ENCODE measurements at regions not wholly inside any gene's neighbourhood (a gene's known extent, or its start where the extent isn't known, plus 50 kb on each side); places are given as distances from the start of the nearest gene placed in this dataset.

GRCh38 chr5:101362067-101362466 is 459.0 kb upstream of the ST8SIA4 start:
- Histone ChIP-seq H3K9ac (ENCODE audit: low read length) (no peak overlapping the region), H3K4me3 (ENCODE audit: low read length) (no peak overlapping the region), H3K9me2 (ENCODE audit: insufficient read depth, low read length) (no peaks in the 10 kb centered on the region), H3F3A (ENCODE audit: insufficient read depth, low read length, poor library complexity, severe bottlenecking) (no peaks in the 10 kb centered on the region), H2AFZ (ENCODE audit: low read depth, low read length) (no peak overlapping the region), H4K20me1 (ENCODE audit: insufficient read depth) (no peaks in the 10 kb centered on the region), H3K79me2 (replicated peaks; ENCODE audit: insufficient read depth, low read length) (no peaks in the 10 kb centered on the region), H3K36me3 (ENCODE audit: insufficient read depth, low read length) (no peaks in the 10 kb centered on the region), H3K27ac (ENCODE audit: low read length) (no peak overlapping the region), H3K27me3 (ENCODE audit: insufficient read depth, low read depth, low read length) (no peaks in the 10 kb centered on the region), H3K4me2 (ENCODE audit: low read length) (no peak overlapping the region), H3K9me3 (ENCODE audit: low read length) (no peaks in the 10 kb centered on the region)
- TF ChIP-seq CTCF (IDR thresholded peaks at IDR 0.05; ENCODE audit: poor library complexity, severe bottlenecking) = no peak
- TF ChIP-seq SMC3 (conservative IDR thresholded peaks at IDR 0.05; ENCODE audit: poor library complexity) = no peak
- TF ChIP-seq POLR2AphosphoS5 (IDR thresholded peaks at IDR 0.05) = no peak
- no peak for TF ChIP-seq RAD21 (conservative IDR thresholded peaks at IDR 0.05)
- TF ChIP-seq EP300 (conservative IDR thresholded peaks at IDR 0.05; ENCODE audit: poor library complexity, severe bottlenecking) = no peak
- TF ChIP-seq EZH2 (IDR thresholded peaks at IDR 0.05; ENCODE audit: borderline replicate concordance, insufficient read depth, low read length, poor library complexity, severe bottlenecking) = no peak
- no peak for TF ChIP-seq MXI1 (conservative IDR thresholded peaks at IDR 0.05; ENCODE audit: poor library complexity, severe bottlenecking)
- no peak for TF ChIP-seq REST (IDR thresholded peaks at IDR 0.05; ENCODE audit: borderline replicate concordance)
- TF ChIP-seq TAF1 (IDR thresholded peaks at IDR 0.05; ENCODE audit: low read depth) = no peak

GRCh38 chr5:101346906-101347305 is 443.8 kb upstream of the ST8SIA4 start:
- Histone ChIP-seq H4K20me1 (ENCODE audit: insufficient read depth) (no peaks in the 10 kb centered on the region), H3K4me3 (ENCODE audit: low read length) (no peak overlapping the region), H3F3A (ENCODE audit: insufficient read depth, low read length, poor library complexity, severe bottlenecking) (no peaks in the 10 kb centered on the region), H3K27ac (ENCODE audit: low read length) (no peak overlapping the region), H3K36me3 (ENCODE audit: insufficient read depth, low read length) (no peaks in the 10 kb centered on the region), H3K79me2 (replicated peaks; ENCODE audit: insufficient read depth, low read length) (no peaks in the 10 kb centered on the region), H3K4me2 (ENCODE audit: low read length) (no peak overlapping the region), H3K9me2 (ENCODE audit: insufficient read depth, low read length) (no peaks in the 10 kb centered on the region), H3K9me3 (ENCODE audit: low read length) (no peaks in the 10 kb centered on the region), H2AFZ (ENCODE audit: low read depth, low read length) (no peak overlapping the region), H3K9ac (ENCODE audit: low read length) (no peak overlapping the region), H3K27me3 (ENCODE audit: insufficient read depth, low read depth, low read length) (no peaks in the 10 kb centered on the region)
- TF ChIP-seq MXI1 (conservative IDR thresholded peaks at IDR 0.05; ENCODE audit: poor library complexity, severe bottlenecking) = no peak
- no peak for TF ChIP-seq REST (IDR thresholded peaks at IDR 0.05; ENCODE audit: borderline replicate concordance)
- TF ChIP-seq TAF1 (IDR thresholded peaks at IDR 0.05; ENCODE audit: low read depth) = no peak
- TF ChIP-seq CTCF (IDR thresholded peaks at IDR 0.05; ENCODE audit: poor library complexity, severe bottlenecking) = no peak
- no peak for TF ChIP-seq RAD21 (conservative IDR thresholded peaks at IDR 0.05)
- no peak for TF ChIP-seq EP300 (conservative IDR thresholded peaks at IDR 0.05; ENCODE audit: poor library complexity, severe bottlenecking)
- no peak for TF ChIP-seq EZH2 (IDR thresholded peaks at IDR 0.05; ENCODE audit: borderline replicate concordance, insufficient read depth, low read length, poor library complexity, severe bottlenecking)
- TF ChIP-seq SMC3 (conservative IDR thresholded peaks at IDR 0.05; ENCODE audit: poor library complexity) = no peak
- no peak for TF ChIP-seq POLR2AphosphoS5 (IDR thresholded peaks at IDR 0.05)
